GM18508 (cell line): ENCODE measurements at regions not wholly inside any gene's neighbourhood (a gene's known extent, or its start where the extent isn't known, plus 50 kb on each side); places are given as distances from the start of the nearest gene placed in this dataset.

ENCODE experiments used
- ATAC-seq: cut with Tn5 transposase; IDR thresholded peaks from one replicate; pipeline ENCODE4 v1.9.1; 2021; ENCODE audit warnings: moderate number of reproducible peaks; ENCODE audit not compliant: insufficient read depth, unreplicated experiment

DNA sequence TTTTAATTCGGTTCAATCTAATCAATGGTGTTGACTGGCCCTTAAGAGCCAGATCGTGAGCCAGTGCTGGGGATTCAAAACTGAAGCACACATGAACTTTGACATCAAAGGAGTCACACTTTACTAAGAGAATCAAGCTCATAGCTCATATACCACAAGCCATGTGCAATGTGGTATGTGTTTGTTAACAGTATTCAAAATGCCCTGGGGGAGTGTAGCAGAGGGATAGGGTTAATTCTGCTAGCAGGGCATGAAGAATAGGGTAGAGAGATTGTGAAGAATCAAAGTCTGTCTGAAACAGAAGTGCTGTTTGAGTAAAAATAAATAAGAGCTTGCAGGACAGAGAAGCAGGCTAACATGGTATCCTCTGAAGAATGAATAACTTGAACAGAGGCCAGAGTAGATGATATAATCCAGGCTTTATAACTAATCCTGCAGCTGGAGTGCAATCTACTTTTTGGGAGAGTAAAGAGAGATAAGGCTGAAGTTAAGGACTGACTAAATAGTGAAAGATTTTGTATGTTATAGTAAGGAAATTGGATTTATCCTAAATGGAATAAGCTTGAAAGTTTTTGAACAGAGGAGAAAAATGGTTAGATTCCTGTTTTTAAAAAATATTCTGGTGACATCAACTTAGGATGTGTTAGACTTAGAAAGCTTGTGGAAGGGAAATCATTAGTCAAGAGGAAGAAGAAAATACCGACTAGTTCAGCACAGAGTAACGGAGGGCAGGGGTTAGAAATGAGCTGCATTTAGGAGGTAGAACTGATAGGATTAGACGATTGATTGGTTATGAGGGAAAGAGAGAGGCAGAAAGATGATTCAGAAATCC is 292.0 kb downstream of the NFKBIZ start:
- no peak for ATAC-seq

DNA sequence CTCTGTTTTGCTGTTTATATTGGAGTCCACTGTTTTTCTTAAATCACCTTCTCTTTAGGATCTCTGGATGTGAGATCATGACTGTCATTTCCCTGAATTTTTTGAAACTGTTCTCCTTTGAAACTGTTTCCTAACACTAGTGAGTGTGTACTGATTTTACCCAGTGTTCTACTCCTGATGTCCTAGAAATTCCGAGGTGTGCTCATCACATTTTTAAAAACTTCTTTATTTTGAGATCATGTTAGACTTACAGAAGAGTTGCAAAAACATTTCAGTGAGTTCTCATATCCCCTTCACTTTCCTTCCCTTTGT is 292.6 kb downstream of the NFKBIZ start:
- no peak for ATAC-seq

DNA sequence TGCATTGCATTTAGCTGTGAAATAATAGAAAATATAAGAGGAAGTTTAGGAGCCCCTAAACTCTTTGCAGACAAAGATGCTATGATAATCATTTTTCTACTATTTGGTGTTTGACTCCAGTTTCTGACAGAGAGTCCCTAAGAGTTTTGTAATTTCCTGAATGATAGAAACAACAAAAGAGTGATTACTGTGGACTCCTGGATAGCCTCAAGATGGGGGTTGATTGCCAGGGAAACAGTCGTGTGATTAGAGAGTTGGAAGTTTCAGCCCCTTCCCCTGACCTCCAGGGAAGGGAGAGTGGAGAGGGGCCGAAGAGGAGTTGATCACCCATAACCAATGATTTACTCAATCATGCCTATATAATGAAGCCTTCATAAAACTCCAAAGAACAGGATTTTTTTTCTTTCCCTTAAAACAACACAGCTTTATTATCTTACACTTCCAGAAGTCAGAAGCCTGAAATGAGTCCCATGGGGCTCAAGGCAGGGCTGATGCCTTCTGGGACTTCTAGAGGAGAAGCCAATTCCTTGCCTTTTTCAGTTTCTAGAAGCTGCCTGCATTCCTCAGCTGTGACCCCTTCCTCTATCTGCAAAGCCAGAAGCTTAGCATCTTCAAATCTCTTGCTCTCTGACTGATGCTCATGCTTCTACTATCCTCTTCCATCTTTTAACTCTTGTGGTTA is 292.3 kb upstream of the ZPLD1 start:
- no peak for ATAC-seq

DNA sequence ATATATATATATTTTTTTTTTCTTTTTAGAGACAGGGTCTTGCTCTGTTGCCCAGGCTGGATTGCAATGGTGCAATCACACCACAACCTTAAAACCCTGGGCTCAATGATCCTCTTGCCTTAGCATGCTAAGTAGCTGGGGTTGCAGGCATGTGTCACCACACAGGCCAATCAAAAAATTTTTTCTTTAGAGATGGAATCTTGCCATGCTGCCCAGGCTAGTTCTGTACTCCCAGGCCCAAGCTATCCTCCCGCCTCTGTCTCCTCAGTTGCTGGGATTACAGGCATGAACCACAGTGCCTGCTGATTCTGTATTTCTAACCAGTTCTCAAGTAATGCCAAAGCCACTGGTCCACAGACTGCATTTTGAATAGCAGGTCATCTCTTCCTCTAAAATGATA is 291.3 kb upstream of the ZPLD1 start:
- no peak for ATAC-seq

DNA sequence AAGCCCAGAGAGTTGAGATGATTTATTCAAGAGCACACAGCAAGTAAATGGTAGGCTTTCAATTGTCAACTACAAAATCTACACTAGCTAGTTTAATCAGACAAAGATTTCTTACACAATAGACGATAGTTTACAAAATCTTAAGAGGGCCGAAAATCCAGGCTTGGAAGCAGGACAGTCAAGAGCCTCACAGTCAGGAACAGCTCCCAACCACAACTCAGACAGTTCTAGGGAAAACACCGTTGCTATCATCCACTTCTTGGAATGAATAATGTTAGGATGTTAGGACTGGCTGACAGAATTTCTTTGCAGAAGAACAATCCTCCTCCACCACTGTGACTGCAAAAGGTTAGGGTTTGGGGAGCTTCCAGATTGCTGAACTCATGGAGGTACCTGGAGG is 290.8 kb upstream of the ZPLD1 start:
- no peak for ATAC-seq

DNA sequence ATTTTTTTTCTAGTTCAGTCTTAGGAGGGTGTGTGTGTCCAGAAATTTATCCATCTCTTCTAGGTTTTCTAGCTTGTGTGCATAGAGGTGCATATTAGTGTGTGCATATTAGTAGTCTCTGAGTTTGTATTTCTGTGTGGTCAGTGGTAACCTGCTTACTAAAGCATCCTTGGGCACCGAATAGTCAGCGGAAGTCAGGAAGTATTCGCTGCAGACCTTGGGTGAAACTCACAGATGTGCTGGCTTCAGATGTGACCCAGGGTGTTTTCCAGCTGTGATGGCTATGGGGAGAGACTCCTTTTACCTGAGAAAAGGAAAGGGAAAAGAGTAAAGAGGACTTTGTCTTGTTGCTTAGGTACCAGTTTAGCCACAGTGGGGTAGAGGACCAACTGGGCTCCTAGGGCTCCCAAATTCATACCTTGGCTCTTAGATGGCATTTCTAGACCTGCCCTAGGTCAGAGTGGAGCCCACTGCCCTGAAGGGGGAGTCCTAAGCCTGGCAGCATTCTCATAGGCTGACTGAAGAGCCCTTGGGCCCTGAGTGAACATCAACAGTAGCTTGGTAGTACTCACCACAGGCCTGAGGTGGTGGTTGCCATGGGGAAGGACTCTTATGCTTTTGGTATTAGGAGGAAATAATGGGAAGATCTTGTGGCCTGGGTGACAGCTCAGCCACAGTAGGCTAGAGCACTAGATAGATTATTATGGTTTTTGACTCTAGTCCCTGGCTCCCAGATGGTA is 286.0 kb upstream of the ZPLD1 start:
- ATAC-seq = no peak

DNA sequence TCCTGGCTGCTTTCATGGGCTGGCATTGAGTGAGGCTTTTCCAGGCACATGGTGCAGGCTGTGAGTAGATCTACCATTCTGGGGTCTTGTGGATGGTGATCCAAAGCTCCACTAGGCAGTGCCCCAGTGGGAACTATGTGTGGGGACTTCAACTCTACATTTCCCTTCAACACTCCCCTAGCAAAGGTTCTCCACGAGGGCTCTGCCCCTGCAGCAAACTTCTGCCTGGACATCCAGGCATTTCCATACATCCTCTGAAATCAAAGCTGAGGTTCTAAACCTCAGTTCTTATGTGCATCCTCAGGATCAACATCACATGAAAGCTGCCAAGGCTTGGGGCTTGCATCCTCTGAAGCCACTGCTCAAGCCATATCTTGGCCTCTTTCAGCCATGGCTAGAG is 282.9 kb upstream of the ZPLD1 start:
- no peak for ATAC-seq

DNA sequence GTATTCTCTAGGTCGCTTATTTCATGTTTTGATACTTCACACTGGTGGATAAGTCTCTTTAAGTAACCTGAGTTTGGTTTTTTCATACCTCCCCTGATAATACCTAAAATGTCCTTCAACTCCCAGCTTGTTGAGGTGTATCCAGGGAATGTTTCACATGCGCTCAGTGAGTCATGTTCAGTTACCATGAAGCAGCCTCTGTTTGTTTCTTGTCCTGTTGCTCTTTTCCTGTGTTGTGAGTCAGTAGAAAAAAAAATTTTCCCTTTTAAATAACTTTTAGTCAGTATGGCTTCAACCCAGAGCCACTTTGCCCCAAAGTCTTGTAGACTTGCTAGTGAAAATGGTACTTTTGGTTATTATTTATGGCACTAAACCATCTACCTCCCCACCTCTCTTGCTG is 278.4 kb upstream of the ZPLD1 start:
- ATAC-seq = no peak

DNA sequence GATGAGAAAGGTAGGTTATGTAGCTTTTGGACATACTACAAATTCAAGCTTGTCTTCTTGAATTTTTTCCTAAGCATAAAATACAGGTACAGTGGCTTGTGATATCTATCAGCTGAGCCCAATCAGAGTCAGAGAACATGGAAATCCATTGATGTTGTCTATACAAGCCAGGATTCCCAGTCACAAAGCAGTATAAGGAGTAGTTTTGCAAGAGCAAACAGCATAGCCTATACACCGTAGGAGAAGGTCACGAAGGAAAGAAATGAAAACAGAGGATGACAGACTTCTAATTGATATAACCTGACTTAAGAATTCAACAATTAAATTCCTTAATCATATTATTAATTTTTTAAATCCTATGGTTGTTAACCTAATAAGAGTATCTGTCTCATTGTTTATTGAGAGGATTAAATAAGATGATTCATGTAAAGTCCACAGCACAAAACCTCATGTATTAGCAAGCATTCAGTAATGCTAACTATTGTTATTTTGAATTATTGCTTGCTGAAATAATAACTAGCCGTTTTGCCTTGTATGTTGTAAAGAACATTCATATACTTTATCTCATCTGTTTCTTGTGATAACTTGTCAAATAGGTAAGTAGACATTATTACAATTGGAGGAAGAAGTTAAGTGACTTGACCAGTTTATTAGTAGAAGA is 276.6 kb upstream of the ZPLD1 start:
- no peak for ATAC-seq

DNA sequence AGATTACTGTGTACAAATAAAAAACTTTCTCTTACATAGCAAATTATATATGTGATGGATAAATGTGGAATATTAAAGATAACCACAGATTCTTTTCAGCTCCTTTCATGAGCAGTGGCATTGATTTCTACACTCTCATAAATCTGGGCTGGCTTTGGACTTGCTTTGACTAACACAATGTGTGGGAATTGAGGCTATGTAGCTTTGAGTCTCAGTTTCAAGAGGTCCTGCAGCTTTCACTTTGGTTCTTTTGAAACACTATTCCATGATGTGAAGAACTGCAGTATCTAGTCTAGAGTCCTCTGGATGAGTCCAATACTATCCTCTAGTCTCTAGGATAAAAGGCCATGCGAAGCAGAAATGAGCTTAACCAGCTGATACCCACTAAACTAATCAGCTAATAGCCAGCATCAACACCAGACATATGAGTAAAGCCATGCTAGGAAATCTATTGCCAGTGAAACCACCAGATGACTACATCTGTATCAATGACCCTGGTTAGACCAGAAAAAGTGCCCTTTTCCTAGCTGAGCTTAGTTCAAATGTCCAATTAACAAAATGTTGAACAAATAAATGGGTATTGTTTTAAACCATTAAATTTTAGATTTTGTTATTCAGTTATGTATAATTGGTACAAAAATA is 274.9 kb upstream of the ZPLD1 start:
- ATAC-seq = no peak

DNA sequence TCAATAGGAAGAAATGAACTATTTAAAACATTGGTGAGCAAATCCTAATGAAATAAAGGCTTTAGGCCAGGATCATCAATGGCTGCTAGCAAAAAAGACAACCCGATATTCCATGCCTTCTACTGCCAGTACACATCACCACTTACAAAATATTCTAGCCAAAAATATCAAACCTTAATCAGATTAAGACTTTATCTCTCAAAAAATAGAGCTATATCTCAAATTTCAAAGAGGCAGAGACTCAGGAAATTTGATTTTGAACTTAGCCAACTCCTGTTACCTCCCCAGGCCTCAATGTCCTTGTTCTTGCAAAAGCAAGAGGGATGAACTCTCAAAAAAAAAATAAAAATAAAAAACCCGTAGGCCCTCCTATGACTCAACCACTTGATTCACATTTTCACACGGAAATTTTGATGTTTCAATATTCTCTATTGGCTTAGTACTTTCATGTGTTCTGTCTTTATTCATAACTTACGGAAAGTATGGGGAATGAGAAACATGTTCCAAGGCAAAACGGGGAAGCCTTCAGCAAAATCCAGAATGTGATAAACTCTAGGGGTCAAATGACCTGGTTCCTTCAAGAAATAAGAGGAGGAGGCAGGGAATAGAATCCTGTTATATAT is 273.3 kb upstream of the ZPLD1 start:
- no peak for ATAC-seq

DNA sequence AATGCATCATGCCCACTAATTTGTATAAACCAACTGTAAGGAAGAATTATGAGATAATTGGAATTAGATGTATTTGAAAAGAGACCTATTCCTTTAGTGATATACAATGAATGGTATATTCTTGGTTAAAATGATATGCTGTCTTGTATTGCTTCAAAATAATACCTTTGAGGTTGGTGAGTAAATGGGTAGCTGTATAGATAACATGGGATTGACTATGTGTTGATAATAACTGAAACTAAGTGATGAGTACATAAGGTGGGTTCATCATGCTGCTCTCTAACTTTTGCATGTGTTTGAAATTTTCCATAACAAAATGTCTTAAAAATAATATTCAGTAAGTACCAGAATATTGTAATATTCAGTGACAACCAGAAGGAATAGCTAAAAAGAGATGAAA is 272.6 kb upstream of the ZPLD1 start:
- ATAC-seq = no peak

DNA sequence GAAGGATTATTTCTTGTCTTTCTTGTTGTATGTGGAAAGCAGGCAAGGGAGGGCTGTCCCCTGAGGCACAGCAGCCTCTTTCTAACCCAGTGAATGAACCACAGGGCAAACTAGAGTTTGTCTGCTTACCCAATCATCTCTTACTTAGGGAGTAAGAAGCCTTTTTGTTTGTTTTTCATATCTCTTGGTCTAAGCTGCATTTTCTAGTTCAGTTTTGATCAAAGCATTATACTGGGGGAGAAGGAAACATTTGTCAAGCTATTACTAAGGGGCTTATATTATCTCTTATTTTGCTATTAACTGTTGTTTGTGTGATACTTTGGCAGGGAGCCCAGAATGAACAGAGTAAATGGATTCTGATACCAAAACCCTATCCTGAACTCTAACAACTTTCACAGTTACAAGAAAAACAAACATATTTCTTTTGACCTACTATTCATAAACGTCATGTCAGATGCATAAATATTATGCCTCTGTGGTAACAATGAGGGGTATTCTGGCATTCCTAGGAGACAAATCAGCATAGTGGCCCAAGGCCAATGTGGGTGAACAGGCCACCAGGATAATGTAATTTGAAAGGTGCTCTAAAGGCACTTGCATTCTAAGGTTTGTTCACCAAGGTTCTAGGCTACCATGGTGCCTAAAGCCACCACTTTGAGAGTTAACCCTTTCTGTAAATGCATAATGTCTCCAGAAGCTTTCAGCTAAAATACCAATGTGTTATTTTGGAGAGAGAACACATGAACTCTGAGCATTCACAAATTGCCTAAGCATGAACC is 271.6 kb upstream of the ZPLD1 start:
- no peak for ATAC-seq

DNA sequence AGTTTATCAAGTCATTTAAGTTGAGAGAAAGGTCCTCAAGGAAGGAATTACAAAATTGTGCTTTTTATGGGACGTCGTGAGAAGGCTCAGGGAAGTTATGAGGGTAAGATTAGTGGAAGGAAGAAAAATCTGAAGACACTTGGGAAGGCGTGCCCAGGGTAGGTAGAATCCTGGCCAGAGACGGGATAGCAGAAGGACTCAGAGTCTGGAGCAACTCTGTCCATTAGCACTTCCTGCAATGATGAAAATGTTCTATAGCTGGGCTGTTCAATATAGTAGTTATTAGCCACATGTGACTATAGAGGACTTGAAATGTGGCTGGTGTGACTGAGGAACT is 271.0 kb upstream of the ZPLD1 start:
- no peak for ATAC-seq

DNA sequence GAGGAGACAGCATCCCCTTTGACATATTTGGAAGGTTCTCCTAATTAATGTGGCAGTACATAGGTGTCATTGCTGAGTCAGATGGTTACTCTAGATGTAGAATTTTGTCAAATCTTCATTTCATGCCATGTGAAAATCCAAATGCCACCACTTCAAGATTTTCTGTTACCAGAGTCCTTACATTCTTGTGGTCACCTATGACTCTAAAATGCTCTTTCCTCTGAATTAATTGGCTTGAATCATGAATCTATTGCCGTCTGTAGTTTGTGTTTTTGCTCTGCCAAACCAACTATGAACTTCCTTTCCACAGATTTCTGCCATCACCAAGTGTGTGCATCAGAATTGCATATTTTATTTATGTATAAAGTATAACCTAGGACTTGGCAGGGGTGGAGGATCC is 269.4 kb upstream of the ZPLD1 start:
- ATAC-seq = no peak

DNA sequence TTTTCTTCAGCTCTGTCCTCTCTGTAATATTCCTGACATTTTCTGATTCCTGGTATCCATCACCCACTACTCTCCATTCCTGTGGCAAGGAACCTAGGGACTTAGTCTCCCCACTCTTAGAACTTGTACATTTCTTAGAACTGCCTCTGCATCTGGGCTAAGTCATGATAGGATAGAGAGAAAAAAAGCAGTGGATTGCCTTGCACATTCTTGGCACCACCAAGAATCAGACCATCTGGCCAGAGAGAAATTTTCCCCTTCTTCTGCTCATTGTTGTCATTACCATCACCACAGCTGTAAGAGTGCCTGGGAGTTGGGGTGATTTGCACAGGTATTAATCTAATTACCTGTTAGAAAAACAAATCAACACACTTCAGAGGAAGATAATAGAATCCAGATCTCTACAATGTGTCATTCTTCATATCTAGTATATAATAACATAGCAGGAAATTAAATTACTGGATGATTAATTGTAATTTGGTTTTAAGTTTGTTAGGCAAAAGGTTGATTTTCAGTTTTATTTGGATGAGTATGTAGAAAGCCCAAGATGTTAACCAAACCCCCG is 264.8 kb upstream of the ZPLD1 start:
- ATAC-seq = no peak

DNA sequence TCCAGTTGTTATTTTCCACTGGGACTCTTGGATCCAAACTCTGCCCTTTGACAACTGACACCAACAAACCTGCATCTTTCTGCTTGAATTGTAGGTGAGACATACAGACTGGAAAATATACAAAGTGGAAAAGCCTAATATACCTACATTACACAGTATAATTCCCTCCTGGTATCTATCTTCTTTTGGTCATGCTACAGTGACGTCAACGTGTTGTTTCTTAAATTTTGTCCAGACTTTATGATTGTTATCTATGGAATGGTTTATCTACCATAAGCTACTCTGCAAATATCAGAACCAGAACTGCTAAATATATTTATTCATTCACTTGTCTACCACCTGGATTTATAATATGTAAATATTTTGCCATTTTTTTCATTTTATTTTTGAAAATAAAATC is 264.3 kb upstream of the ZPLD1 start:
- no peak for ATAC-seq

DNA sequence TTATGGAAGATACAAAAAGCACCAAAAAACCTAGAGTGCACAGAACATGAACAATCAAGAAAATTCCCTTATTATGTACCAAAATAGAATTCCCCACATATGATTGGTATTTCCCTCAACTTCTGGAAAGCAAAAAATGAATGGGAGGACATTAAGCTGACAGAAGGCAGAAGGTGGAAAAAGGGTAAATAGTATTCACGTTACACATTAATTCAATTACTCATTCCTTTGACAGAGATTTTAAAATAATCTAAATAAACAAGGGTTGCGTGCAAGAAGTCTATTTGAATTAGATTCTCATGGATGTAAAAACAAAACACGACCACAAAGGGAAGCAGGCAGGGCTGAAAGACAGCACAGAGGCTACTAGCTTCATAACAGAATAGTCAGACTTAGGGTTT is 260.5 kb upstream of the ZPLD1 start:
- ATAC-seq = no peak

DNA sequence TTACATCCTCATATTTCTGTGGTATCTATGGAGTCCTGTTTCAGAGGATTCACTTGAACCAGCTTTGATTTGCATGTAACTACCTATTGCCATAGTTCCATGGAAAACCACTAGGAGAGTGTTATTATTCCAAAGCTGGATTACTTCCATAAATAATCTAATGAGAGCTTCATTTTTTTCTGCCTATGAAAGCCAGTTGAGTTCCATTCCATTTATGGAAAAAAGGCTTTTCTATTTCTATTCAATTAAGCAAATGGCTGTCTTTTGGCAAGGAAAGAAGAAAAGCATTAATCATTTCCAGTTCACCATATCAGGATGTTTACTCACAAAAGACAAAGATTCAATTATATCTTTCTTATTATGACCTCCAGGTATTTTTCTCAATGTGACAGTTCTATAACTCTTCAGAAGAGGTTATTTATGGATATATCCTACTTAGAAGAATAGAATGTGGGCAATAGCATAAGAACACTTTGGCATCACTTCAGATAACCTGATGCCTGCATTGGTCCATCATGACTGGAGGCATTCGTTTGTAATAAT is 259.9 kb upstream of the ZPLD1 start:
- ATAC-seq = no peak
